ENCODE measurements at regions not wholly inside any gene's neighbourhood (a gene's known extent, or its start where the extent isn't known, plus 50 kb on each side); places are given as distances from the start of the nearest gene placed in this dataset.

- POLR2A ChIA-PET = interaction anchor here (0.7 kb wide), 1 partner anchor 688 kb away, joined by 3 read pairs; no protein-coding TSS in a partner anchor
- Histone ChIP-seq H3K27ac (ENCODE audit: insufficient read depth, low read depth, low read length) (no peak overlapping the region), H3K4me3 (replicated peaks in 1 of 3; ENCODE audit: insufficient read depth in 1 of 3, low read depth in 1 of 3, low read length in 3 of 3) (no peak overlapping the region), H2AFZ (ENCODE audit: low read depth, low read length) (no peak overlapping the region), H3K9ac (replicated peaks; ENCODE audit: extremely low read depth, insufficient read depth, low read length) (no peak overlapping the region), H3K27me3 (ENCODE audit: control insufficient read depth in 2 of 2, insufficient read depth in 2 of 2, low read length in 2 of 2) (no peaks in the 10 kb centered on the region), H3K9me3 (replicated peaks; ENCODE audit: control insufficient read depth, insufficient read depth, low read length) (no peaks in the 10 kb centered on the region), H3K4me1 (ENCODE audit: control insufficient read depth, extremely low read depth, insufficient read depth, low read length) (no peaks in the 10 kb centered on the region), H3K9me1 (replicated peaks; ENCODE audit: control insufficient read depth, extremely low read depth, insufficient read depth, low read length) (no peaks in the 10 kb centered on the region), H4K20me1 (replicated peaks; ENCODE audit: control insufficient read depth, extremely low read depth, insufficient read depth, low read length) (no peaks in the 10 kb centered on the region), H3K79me2 (ENCODE audit: control insufficient read depth, insufficient read depth, low read length) (no peaks in the 10 kb centered on the region), H3K36me3 (ENCODE audit: control insufficient read depth in 2 of 2, extremely low read depth in 1 of 2, insufficient read depth in 2 of 2, low read length in 2 of 2) (no peaks in the 10 kb centered on the region), H3K4me2 (ENCODE audit: insufficient read depth, low read length) (no peak overlapping the region)
- FAIRE-seq (no peak), DNase-seq (ENCODE audit: low read depth, low spot score) (no peak)
- dilution Hi-C loops (cut with MboI; ENCODE audit: extremely low pct_ligation_motif_present, low sequenced_read_pairs) (no loop called here), intact Hi-C loops (cut with micrococcal nuclease) (no loop called here)
- no TSS peak for BruUV-seq (replicated peaks)
- TF ChIP-seq GATA2 (IDR thresholded peaks at IDR 0.05; ENCODE audit: insufficient read depth, insufficient read length, low read depth, low read length) (no peak), JUN (IDR thresholded peaks at IDR 0.05; ENCODE audit: borderline replicate concordance, insufficient read depth, insufficient read length, low read depth) (no peak), CTCF (IDR thresholded peaks at IDR 0.05; ENCODE audit: extremely low read depth in 1 of 2, insufficient read depth in 1 of 2, low read depth in 1 of 2, low read length in 2 of 2) (no peak), POLR2AphosphoS5 (IDR thresholded peaks at IDR 0.05; ENCODE audit: insufficient read depth, low read depth, low read length) (no peak), MYC (IDR thresholded peaks at IDR 0.05; ENCODE audit: low read depth, low read length) (no peak), EZH2 (IDR thresholded peaks at IDR 0.05; ENCODE audit: borderline replicate concordance, low read depth, low read length, severe bottlenecking) (no peak), MAX (IDR thresholded peaks at IDR 0.05; ENCODE audit: insufficient read depth, insufficient read length) (no peak), FOS (IDR thresholded peaks at IDR 0.05; ENCODE audit: borderline replicate concordance, insufficient read depth, low read length) (no peak), POLR2A (IDR thresholded peaks at IDR 0.05; ENCODE audit: low read depth, low read length) (no peak)
- CTCF ChIA-PET = no interaction called here
Observed at GRCh38 chr5:124844371-124844920, 98.0 kb upstream of the ZNF608 start.

All from endothelial cell of umbilical vein (primary cell).